ENCODE measurements at regions not wholly inside any gene's neighbourhood (a gene's known extent, or its start where the extent isn't known, plus 50 kb on each side); places are given as distances from the start of the nearest gene placed in this dataset.

DNA sequence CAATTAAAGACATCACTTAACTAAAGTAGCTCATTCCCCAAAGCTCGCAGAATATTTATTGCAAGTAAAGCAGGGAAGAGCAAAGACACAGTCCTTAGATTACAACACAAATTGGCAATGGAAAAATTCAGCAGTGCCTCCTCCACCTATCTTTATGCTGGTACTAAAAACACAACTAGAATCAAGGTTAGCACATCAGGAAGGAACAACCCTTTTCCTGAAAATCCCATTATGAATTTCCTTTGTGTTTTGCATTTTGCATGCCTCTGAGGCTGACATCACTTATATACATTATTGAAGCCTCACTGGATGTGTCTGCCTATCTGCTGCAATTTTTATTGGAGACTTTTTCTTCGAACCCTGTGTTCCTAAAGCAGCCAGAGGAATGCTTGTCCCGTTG lies 193.8 kb upstream of the STK17B start:
- TF ChIP-seq, protein P1, sequence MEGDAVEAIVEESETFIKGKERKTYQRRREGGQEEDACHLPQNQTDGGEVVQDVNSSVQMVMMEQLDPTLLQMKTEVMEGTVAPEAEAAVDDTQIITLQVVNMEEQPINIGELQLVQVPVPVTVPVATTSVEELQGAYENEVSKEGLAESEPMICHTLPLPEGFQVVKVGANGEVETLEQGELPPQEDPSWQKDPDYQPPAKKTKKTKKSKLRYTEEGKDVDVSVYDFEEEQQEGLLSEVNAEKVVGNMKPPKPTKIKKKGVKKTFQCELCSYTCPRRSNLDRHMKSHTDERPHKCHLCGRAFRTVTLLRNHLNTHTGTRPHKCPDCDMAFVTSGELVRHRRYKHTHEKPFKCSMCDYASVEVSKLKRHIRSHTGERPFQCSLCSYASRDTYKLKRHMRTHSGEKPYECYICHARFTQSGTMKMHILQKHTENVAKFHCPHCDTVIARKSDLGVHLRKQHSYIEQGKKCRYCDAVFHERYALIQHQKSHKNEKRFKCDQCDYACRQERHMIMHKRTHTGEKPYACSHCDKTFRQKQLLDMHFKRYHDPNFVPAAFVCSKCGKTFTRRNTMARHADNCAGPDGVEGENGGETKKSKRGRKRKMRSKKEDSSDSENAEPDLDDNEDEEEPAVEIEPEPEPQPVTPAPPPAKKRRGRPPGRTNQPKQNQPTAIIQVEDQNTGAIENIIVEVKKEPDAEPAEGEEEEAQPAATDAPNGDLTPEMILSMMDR (conservative IDR thresholded peaks at IDR 0.05) = no peak
- H3K27ac Mint-ChIP-seq (ENCODE audit: unreplicated experiment) = no peak overlapping the region
- no peak overlapping the region for H3K4me3 Mint-ChIP-seq
- no peak for DNase-seq (ENCODE audit: low read depth, low spot score)
- peaks cover 9% of the 10 kb centered on the region for H3K9me3 Mint-ChIP-seq
- peaks cover 6% of the 10 kb centered on the region for H3K36me3 Mint-ChIP-seq (ENCODE audit: low read depth)
- H3K4me1 Mint-ChIP-seq = peaks cover under 1% of the 10 kb centered on the region
- H3K27me3 Mint-ChIP-seq (ENCODE audit: low read depth) = no peaks in the 10 kb centered on the region

DNA sequence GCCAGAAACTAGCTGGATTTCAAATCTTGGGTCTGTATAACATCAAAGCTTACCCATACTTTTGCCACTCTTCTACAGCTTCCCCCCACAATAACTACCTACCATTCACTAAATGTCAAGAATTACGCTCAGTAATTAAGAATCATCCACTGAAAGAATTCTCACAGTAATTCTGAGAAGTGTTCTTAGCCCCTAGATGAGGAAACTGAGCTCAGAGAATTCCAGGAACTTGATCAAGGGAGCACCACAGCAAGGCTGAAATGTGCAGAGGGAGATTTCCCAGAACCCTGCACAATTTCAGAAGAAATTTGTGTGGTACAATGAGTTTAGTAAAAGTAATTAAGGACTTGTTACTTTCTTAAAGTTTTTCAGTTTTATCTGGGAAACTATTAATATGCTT lies 194.5 kb upstream of the STK17B start:
- Mint-ChIP-seq H3K9me3 (peaks cover 9% of the 10 kb centered on the region), H3K36me3 (ENCODE audit: low read depth) (peaks cover 6% of the 10 kb centered on the region), H3K4me1 (peaks cover 4% of the 10 kb centered on the region), H3K4me3 (no peak overlapping the region), H3K27me3 (ENCODE audit: low read depth) (no peaks in the 10 kb centered on the region), H3K27ac (ENCODE audit: unreplicated experiment) (no peak overlapping the region)
- TF ChIP-seq, protein P1 (conservative IDR thresholded peaks at IDR 0.05) = no peak
- no peak for DNase-seq (ENCODE audit: low read depth, low spot score)

DNA sequence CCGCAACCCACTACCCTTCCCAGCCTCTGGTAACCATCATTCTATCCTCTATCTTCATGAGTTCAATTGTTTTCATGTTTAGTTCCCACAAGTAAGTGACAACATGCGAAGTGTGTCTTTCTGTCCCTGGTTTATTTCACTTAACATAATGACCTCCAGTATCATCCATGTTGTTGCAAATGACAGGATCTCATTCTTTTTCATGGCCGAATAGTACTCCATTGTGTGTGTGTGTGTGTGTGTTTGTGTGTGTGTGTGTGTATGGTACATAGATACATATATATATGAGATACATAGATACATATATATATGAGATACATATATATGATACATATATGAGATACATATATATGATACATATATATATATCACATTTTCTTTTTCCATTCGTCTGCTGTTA lies 196.3 kb upstream of the STK17B start:
- DNase-seq (ENCODE audit: low read depth, low spot score) = no peak
- H3K4me3 Mint-ChIP-seq = no peak overlapping the region
- peaks cover 9% of the 10 kb centered on the region for H3K9me3 Mint-ChIP-seq
- TF ChIP-seq, protein P1 (conservative IDR thresholded peaks at IDR 0.05) = no peak
- no peaks in the 10 kb centered on the region for H3K27me3 Mint-ChIP-seq (ENCODE audit: low read depth)
- H3K27ac Mint-ChIP-seq (ENCODE audit: unreplicated experiment) = no peak overlapping the region
- H3K4me1 Mint-ChIP-seq = peaks cover 4% of the 10 kb centered on the region
- H3K36me3 Mint-ChIP-seq (ENCODE audit: low read depth) = peaks cover 6% of the 10 kb centered on the region

DNA sequence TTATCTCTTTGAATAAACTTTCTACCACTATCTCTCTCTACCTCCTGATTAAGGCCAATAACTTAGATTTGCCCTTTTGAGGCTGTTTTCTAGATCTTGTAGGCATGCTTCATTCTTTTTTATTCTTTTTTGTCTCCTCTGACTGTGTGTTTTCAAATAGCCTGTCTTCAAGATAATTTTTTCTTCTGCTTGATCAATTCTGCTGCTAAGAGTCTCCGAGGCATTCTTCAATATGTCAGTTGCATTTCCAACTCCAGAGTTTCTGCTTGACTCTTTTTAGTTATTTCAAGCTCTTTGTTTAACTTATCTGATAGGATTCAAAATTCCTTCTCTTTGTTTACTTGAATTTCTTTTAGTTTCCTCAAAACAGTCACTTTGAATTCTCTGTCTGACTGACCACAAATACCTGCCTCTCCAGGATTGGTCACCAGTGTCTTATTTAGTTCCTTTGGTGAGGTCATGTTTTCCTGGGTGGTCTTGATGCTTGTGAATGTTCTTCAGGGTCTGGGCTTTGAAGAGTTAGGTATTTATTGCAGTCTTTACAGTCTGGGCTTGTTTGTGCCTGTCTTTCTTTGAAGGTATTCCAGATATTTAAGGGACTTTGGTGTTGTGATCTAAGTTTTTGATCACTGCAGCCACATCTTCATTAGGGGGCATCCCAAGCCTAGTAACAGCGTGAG lies 197.3 kb upstream of the STK17B start:
- H3K4me3 Mint-ChIP-seq = no peak overlapping the region
- peaks cover 4% of the 10 kb centered on the region for H3K4me1 Mint-ChIP-seq
- peaks cover 6% of the 10 kb centered on the region for H3K36me3 Mint-ChIP-seq (ENCODE audit: low read depth)
- no peak overlapping the region for H3K27ac Mint-ChIP-seq (ENCODE audit: unreplicated experiment)
- TF ChIP-seq, protein P1 (conservative IDR thresholded peaks at IDR 0.05) = no peak
- peaks cover 9% of the 10 kb centered on the region for H3K9me3 Mint-ChIP-seq
- DNase-seq (ENCODE audit: low read depth, low spot score) = no peak
- no peaks in the 10 kb centered on the region for H3K27me3 Mint-ChIP-seq (ENCODE audit: low read depth)

DNA sequence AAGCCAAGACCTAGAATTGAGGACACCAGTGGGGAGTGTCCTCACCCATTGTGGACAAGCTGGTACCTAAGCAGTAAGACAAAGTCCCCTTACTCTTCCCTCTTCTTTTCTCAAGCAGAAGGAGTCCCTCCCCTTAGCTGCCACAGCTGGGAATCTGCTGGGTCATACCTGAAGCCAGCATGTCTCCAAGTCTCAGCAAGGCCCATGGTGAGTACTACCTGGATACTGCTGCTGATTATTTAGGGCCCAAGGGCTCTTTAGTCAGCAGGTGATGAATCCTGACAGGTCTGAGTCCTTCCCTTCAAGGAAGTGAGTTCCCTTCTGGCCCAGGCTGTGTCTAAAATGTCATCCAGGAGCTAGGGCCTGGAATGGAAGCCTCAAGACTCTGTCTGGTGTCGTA lies 198.6 kb upstream of the STK17B start:
- TF ChIP-seq, protein P1 (conservative IDR thresholded peaks at IDR 0.05) = no peak
- Mint-ChIP-seq H3K36me3 (ENCODE audit: low read depth) (peaks cover 6% of the 10 kb centered on the region), H3K9me3 (peaks cover 11% of the 10 kb centered on the region), H3K27me3 (ENCODE audit: low read depth) (no peaks in the 10 kb centered on the region), H3K4me1 (peaks cover 4% of the 10 kb centered on the region), H3K4me3 (no peak overlapping the region), H3K27ac (ENCODE audit: unreplicated experiment) (no peak overlapping the region)
- no peak for DNase-seq (ENCODE audit: low read depth, low spot score)
